ENCODE measurements at regions not wholly inside any gene's neighbourhood (a gene's known extent, or its start where the extent isn't known, plus 50 kb on each side); places are given as distances from the start of the nearest gene placed in this dataset.

DNA sequence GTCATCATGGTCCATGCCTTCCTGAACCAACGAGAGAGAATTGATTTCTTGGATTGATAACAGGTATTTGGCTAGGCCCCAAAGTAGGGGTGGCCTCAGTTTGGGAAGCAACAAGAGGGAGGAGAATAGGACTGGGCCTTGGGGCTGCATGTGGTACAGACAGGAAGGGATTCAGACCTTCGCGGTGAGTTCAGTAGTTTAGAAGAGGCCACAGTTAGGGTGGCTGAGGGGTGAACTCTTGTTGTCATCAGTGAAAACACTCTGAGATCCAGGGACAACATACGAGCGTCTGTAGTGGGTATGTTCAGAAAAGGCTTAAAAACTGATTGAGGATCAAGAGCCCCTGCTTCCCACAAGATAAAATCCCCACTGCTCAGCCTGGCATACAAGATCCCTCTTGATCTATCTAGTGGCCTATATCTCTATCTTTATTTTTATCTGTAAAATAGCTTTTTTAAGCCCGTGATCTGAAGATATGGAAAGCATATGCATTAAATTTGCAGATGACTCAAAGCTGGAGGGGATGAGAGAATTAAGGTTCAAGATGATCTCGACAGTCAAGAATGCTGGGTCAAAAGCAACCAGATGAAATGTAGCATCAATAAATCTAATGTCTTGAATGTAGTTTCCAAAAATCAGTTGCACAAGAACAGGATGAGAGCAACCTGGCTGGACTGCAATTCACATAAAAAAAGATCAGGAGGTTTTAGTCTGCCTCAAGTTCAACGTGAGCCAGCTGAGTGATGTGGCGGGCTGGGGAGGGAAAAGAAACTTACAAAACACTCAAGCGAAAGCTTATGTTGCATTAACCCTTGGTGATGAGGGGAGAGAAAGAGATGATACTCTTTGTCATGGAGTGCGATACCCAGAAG, 221.1 kb upstream of the TLE3 start:
- TF ChIP-seq POLR2AphosphoS5 (IDR thresholded peaks at IDR 0.05; ENCODE audit: low read depth, low read length) (no peak), POLR2A (IDR thresholded peaks at IDR 0.05; ENCODE audit: low read depth, low read length) (no peak), TAF1 (IDR thresholded peaks at IDR 0.05; ENCODE audit: low read depth, low read length) (no peak), SPI1 (IDR thresholded peaks at IDR 0.05; ENCODE audit: low read depth, low read length) (no peak), POU2F2 (IDR thresholded peaks at IDR 0.05; ENCODE audit: low read depth, low read length) (no peak), PAX5 (IDR thresholded peaks at IDR 0.05; ENCODE audit: insufficient read depth, low read length, severe bottlenecking) (no peak)

Measured in GM12891 (cell line).